HG03378 (cell line): ENCODE measurements at regions not wholly inside any gene's neighbourhood (a gene's known extent, or its start where the extent isn't known, plus 50 kb on each side); places are given as distances from the start of the nearest gene placed in this dataset.
"Not testable (repeated sequence)": the region's sequence is repeated elsewhere in the genome, so short reads cannot be mapped to it uniquely, and the experiment has no call there.

ENCODE experiments used
- ATAC-seq: cut with Tn5 transposase; IDR thresholded peaks from one replicate; pipeline ENCODE4 v1.9.1; 2021; ENCODE audit warnings: mild to moderate bottlenecking, moderate library complexity; ENCODE audit not compliant: unreplicated experiment

DNA sequence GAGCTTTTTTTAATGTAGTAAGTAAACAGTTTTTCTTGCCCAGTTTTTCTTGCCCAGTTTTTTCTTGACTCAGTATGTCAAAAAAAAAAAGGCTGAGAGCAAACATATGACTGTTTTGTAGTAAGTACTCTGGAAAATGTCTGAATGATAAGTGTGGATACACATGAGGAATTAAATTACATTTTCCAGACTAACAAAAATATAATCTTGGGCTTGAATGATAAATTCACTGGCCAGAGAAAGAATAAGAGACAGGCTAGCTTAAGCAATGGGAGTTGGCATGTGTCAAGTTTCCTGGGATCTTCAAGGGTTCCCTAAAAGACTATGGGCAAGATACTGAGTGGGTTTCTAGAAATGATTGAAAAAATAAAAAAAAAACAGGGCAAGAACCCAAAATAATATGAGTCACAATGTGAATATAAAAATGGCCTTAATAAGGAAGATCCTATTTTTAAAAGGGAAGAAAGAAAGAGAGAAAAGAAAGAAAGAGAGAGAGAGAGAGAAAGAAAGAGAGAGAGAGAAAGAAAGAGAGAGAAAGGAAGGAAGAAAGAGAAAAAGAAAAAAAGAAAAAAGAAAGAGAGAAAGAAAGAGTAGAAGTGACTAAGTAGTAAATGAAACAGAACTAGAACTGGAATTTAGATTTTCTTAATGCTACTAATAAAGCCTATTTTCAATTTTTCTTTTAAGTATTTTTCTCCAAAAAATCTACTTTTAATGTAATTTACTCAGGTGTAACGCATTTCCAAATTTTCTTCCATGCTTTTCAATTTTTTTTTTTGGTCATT lies 60.2 kb downstream of the TFPI2 start:
- no peak for ATAC-seq

DNA sequence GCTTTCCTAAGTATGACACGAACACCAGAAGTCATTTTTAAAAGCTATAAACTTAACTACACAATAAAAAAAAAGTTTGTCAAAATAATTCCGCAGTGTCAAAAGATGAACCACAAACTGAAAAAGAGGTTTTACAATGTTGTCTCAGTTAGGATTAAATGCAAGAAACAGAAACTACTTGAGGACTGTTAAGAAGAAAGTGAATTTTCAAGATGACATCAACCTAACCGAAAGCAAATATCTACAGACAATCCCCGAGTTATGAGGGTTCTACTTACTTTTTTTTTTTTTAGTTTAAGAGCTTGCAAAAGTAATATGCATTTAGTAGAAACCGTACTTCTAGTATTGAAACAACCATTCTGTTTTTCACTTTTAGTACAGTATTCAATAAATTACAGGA lies 62.3 kb downstream of the TFPI2 start:
- ATAC-seq: no peak

DNA sequence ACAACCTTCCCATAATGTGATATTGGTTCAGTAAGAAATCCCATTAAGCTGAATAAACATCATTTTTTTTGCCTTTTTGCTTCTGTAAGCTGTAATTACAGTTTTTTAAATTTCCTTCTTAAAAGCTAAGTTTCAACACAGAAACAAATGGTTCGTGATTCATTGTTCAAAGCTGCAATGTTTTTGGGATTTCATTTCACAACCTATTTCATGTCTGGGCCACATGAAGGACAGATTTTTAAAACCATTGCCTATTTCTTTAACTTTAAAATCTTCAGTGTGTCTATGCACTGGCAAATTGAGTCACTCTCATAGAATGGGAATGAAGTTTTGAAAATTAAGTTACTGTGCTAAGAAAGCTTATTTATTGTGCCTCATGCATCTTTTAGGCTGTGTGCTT lies 66.9 kb downstream of the TFPI2 start:
- ATAC-seq: no peak

DNA sequence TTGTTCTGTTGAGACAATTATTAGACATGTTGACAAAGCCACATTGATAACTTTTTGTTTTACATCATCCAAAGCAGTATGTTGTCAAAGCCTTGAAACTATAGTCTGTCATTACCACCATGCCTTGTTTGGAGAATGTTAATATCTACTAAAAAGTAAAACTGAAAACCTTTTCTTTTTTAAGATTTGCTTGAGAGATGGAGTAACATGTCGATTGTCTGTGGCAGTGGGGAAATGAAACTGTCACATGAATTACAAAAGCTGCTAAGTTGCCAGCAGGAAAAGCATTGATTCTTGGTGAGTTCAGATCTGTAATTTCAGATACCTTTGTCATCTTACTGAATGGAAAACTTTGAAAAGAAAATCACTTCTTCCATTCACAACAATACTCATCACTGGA lies 69.1 kb downstream of the TFPI2 start:
- peak; percentile 43 for ATAC-seq

DNA sequence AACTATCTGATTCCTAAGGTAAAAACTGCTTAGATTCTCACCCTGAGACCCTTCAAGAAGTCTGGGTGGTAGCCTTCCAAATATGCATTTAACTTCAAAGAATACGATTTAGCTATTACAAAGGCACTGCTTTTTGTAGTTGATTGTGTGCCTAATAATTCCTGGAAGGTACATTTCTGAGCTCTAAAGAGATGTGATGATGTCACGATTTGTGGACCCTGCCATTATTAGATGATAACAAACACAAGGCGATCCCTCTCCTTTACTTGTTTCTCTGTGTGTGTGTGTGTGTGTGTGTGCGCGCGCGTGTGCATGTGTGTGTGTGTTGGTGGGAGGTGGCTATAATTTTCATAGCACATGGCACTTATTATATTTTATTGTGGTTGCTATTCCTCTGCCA lies 70.9 kb downstream of the TFPI2 start:
- ATAC-seq: no peak

DNA sequence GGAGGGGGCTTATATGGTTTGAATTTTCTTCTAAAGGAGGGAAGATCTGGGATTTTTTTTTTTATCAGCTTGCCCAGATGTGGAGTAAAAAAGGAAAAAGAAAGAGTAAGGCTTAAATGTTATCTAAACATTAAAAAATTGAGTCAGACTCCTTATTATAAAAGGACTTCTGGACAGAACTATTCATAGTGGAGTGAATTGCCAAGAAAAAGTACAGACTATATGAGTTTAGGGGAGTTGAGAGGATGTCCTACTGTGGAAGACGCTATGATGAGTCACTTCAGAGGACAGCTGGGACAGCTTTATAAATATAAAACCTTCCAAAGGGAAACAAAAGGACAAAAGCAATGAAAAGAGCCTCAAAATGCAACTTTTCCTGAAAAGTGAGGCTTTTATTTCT lies 73.0 kb downstream of the TFPI2 start:
- ATAC-seq: no peak

DNA sequence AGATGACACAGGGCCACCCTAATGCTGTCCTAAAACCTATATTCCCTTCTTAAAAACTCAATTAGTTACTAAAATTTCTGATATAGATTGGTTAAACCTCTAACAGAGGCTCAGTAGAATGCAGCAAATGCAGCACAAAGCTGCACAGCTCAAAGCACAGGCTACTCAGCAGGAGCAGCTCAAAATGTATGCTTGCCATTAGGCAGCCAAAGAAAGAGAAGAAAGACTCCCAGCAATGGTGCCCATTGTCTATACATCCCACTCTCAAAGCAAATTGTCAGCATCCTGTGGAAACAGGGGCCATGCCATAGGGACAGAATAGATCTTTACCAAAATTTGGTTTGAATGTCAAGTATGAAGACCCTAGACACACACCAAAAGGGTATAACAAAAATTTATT lies 73.5 kb downstream of the TFPI2 start:
- ATAC-seq: no peak

DNA sequence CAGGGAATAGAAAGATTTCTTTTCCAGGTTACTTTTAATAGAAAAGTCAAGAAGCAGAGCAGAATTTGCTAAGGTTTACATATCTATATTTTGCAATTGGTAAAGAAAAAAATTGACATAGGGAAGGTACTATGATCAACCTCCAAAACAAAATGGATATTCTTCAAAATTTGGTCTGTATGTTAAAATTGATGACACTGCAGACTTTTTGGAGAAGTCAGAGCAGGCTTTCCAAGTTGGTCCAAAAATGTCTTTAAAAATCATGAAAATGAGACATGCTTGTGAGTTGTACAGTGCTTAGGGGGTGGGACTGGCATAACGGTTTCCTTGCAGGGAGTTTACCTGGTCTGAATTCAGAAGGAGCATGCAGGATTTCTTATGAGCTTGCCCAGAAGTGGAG lies 77.0 kb downstream of the TFPI2 start:
- ATAC-seq: no peak

DNA sequence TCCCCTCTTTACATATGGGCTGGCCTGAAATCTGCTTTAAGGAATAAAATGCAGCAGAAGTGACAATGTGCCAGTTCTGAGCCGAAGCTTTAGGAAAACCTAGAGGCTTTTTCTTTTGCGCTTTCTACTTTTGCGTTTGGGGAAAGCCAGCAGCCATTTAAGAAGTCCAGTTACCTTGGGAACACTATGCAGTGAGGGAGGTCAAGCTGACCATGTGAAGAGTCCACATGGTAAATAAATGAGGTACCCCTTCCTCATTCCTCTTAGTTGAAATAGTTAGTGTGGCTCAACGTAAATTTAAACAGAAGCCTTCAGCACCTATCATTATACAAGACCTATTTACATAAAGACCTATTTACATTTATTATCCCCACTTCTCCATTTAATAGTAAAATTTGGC lies 78.5 kb downstream of the TFPI2 start:
- ATAC-seq: no peak

DNA sequence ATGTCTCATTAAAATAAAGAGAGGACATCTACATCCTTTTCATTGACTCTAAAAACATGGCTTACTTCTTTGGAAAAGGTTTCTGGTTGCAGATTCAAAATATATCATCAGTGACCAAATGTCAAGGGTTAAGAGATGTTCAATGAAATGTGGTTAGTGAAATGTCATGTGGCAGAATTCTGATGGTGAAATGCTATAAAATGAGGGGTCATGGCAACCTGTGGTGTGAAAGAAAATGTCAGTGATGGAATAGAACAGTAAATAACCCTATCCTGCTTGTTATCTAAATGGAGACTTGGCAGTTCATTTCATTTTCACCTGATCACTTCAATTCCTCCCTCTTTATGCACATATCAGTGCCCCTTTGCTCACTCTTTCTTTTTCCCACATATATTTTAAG lies 79.4 kb downstream of the TFPI2 start:
- no peak for ATAC-seq

DNA sequence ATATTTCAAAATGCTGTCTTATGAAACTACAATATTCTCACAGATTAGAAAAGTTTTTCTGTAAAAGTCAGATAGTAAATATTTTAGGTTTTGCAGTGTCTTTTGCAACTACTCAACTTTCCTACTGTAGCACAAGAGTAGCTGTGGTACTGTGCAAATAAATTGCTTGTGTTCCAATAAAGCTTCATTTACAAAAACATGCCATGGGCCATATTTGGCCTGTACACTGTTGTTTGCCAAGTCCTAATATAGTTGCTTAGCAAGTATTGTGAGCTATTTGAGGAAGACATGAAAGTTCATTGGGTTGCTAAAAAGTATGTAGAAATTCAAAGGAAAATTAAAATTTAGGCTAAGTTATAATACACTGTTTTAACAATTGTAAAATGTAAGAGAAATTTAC lies 80.0 kb downstream of the TFPI2 start:
- no peak for ATAC-seq

DNA sequence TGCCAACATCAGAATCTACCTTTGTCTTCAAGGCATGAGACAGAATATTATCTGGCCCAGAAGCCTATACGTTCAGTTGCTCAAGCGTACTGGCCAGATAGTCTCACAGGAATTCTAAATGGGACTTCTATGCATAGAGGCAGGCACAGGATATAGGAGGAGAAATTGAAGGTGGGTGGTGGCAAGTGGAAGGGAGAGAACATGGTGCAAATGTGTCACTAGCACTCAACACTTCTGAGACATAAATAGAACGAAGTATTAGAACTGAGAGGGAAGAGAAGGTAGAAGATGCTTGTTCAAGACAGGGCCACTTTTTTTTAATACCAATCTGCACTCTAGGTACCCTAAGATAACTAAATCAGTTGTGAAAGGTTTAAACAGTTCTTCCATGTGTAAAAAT lies 85.8 kb downstream of the TFPI2 start:
- ATAC-seq: no peak

DNA sequence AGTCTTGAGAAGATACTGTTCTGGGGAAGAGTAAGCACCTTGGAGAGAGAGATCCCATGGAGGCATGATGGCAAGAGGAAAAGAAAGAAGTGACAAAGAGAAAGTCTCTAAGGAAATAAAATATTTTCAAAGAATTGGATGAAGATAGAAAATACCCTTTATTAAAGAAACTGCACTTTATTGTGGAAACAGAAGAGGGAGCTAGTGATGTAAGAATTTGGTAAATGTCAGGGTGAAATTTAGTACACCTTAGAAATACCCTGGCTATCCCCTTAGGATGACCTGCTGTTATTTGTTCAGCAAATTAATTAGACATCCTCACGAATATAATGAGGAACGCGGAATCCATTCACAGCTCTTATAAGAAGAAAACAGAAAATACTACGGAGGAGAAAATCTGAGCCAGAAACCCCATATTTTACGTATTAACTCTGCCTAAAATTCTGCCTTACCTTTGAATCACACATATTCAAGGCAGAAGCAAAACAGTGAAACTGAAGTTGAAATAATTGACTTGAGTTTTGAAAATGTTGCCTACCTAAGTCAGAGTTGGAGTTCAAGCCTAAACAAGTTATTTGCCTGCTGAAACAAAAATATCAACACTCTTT lies 90.7 kb downstream of the TFPI2 start:
- no peak for ATAC-seq

DNA sequence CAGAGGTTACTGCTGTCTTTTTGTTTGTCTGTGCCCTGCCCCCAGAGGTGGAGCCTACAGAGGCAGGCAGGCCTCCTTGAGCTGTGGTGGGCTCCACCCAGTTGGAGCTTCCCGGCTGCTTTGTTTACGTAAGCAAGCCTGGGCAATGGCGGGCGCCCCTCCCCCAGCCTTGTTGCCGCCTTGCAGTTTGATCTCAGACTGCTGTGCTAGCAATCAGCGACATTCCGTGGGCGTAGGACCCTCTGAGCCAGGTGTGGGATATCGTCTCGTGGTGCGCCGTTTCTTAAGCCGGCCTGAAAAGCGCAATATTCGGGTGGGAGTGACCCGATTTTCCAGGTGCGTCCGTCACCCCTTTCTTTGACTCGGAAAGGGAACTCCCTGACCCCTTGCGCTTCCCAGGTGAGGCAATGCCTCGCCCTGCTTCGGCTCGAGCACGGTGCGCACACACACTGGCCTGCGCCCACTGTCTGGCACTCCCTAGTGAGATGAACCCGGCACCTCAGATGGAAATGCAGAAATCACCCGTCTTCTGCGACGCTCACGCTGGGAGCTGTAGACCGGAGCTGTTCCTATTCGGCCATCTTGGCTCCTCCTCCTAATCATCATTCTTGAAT lies 97.4 kb downstream of the TFPI2 start:
- ATAC-seq: not testable (repeated sequence)

DNA sequence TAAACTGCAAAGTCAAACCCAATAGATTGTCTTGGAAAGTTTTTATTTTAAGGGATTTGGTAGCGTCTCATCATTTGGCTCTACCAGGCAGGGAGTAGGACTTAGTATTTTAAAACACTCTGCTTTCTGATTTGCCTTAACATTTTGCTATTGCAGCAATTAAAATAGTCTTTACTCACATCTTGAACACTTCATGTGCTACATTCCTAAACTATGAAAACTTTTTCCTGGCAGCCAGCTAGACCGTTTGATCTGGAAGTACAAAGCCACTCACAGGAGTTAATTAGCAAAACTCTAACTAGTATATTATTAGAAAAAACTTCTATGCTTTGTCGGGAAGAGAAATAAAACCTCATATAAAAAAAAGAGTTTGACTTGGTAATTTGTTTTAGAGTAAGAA lies 111.4 kb downstream of the TFPI2 start:
- ATAC-seq: no peak

DNA sequence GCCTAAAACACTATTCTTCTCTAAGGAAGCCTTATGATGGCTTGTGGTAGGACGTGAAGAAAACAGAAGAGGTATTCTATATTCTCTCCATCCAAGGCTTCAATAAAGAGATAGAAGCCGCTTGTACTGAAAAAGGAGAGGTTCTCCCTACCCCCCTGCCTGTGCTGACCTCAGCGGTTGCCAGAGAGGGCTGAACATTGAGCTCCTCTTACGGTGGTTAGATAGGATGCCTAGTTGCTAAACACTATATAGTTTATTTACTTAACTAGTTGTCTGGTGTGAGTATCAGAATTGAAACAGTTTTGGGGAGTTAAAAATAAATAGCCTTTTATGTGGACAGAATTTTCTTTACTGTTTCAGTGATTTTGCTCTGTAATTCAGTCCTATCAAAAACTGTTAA lies 112.2 kb downstream of the TFPI2 start:
- ATAC-seq: no peak

DNA sequence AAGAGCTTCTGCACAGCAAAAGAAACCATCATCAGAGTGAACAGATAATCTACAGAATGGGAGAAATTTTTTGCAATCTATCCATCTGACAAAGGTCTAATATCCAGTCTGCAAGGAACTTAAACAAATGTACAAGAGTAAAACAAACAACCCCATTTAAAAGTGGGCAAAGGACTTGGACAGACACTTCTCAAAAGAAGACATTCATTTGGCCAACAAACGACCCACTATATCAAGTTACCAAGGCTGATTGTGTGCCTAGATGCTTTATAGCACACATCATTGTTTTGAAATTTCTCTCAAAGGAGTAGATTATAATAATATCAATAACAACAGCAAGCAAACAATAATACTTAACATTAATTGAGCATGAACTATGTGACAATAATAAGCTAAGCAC lies 117.1 kb downstream of the TFPI2 start:
- ATAC-seq: no peak

DNA sequence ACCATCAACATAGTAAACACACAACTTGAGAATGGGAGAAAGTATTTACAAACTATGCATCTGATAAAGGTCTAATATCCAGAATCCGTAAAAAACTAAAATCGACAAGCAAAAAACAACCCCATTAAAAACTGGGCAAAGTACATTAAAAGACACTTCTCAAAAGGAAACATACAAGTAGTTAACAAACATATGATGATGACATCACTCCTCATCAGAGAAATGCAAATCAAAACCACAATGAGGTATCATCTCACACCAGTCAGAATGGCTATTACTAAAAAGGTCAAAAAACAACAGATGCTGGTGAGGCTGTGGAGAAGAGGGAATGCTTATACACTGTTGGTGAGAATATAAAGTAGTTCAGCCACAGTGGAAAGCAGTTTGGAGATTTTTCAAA lies 125.1 kb downstream of the TFPI2 start:
- ATAC-seq: no peak

DNA sequence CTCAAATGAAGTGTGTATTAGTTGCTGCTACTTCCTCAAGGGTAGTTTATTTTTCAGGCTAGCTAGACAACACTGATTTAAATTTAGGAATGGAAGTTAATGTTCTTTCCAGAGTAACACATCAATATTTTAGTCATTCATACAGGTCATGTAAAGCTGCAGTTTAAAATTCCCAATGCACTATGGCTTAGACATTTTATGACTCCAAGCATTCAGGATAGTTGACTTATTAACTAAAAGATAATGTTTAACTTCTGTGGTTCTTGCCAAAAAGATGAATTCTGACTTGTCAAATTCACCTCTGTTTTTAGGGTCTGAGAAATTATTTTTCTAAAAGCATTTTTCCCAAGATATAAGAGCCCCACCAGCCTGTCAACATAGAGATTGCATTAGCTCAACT lies 131.9 kb downstream of the TFPI2 start:
- ATAC-seq: no peak

DNA sequence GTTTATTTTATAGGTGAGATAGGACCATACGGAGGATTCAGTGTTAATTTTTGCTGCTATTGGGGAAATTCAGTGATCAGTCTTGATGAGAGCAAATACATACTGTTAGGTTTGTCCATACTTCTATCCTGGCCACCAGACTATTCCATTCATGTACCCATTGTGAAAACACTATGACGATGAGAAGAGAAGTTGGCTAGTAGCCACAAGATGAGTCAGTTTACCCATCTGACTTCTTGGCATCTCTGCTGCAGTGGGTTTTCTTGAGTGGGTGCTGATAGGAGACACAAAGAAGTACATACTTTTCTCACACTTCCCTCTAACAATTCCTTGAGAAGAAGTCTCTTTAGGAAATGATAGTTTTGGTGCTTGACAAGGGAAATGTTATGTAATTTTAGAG lies 133.1 kb downstream of the TFPI2 start:
- no peak for ATAC-seq

DNA sequence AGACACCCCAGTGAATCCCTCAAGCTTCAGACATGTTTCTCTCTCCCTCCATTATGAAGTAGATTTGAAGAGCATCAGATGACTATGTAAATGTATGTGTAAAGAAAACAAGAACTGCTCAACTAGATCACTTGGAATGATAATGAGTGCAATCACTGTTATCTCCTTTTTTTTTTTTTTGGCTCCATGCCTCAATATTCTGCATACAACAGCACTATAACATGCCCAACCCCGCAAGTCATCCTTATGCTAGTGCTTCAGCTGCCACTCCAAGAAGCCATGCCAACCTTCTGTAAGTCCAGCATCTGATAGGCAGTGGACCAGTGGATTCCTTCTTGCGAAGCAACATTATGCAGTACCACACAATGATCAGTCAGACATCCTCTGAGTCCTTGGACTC lies 133.7 kb downstream of the TFPI2 start:
- ATAC-seq: no peak

DNA sequence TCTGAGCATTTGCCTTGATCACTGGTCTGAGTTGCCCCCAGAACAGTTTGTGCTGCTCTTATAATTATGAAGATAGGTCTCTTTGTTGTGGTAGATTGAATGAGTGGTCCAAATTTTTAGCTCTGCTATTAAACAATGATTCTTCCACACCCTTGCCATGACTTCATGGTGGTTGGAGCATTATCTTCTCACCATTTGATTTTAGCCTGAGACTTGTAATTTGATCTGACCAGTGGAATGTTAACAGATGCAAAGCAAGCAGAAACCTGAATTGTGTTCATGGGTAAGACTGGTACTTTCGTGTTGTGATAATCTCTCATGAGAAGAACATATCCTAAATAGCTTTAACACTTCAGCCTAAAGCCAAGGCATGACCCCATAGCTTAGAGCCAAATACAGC lies 139.1 kb downstream of the TFPI2 start:
- ATAC-seq: no peak

DNA sequence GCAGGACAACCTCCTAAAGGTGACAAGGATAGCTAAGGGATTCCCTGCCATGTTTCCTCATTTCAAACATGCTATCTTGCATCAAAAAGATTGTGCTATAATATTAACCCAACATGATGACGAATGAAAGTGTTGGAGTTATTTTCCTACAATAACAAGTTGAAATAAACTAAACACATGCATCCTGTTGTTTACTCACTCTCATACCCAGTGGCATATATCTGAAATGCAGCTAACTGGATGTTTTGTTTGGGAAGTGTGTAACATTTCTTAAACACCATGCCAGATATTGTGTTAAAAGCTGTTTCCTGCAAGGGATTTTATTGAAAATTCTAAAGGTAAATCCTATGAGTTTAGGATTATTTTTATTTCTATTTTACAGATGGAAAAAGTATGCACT lies 139.6 kb downstream of the TFPI2 start:
- ATAC-seq: no peak
